ENCODE measurements at regions not wholly inside any gene's neighbourhood (a gene's known extent, or its start where the extent isn't known, plus 50 kb on each side); places are given as distances from the start of the nearest gene placed in this dataset.

- no peaks in the 10 kb centered on the region for H3K36me3 ChIP-seq
- no peaks in the 10 kb centered on the region for H3K4me1 ChIP-seq (ENCODE audit: control insufficient read depth in 1 of 2, low read depth in 2 of 2)
- TF ChIP-seq CTCF (IDR thresholded peaks at IDR 0.05): no peak
- ATAC-seq (ENCODE audit: insufficient number of reproducible peaks, low FRiP score, low read depth) (no peak), DNase-seq (ENCODE audit: low spot score) (no peak)
- H3K27me3 ChIP-seq (replicated peaks; ENCODE audit: insufficient read depth): no peaks in the 10 kb centered on the region
- H3K27ac ChIP-seq: no peak overlapping the region
- H3K9me3 ChIP-seq: no peaks in the 10 kb centered on the region
- no peak overlapping the region for H3K4me3 ChIP-seq
Observed at GRCh38 chr2:116098049-116098448, 1655.6 kb downstream of the DPP10 start.

- Histone ChIP-seq H3K9me3 (no peaks in the 10 kb centered on the region), H3K27me3 (replicated peaks; ENCODE audit: insufficient read depth) (no peaks in the 10 kb centered on the region), H3K4me3 (no peak overlapping the region), H3K36me3 (no peaks in the 10 kb centered on the region), H3K4me1 (ENCODE audit: control insufficient read depth in 1 of 2, low read depth in 2 of 2) (no peaks in the 10 kb centered on the region), H3K27ac (no peak overlapping the region)
- no peak for TF ChIP-seq CTCF (IDR thresholded peaks at IDR 0.05)
- DNase-seq (ENCODE audit: low spot score): no peak
- ATAC-seq (ENCODE audit: insufficient number of reproducible peaks, low FRiP score, low read depth): no peak
Observed at GRCh38 chr2:116109471-116109870, 1667.0 kb downstream of the DPP10 start.

- Histone ChIP-seq H3K4me3 (no peak overlapping the region), H3K9me3 (no peaks in the 10 kb centered on the region), H3K27ac (no peak overlapping the region), H3K4me1 (ENCODE audit: control insufficient read depth in 1 of 2, low read depth in 2 of 2) (no peaks in the 10 kb centered on the region), H3K27me3 (replicated peaks; ENCODE audit: insufficient read depth) (no peaks in the 10 kb centered on the region), H3K36me3 (no peaks in the 10 kb centered on the region)
- DNase-seq (ENCODE audit: low spot score) (no peak), ATAC-seq (ENCODE audit: insufficient number of reproducible peaks, low FRiP score, low read depth) (no peak)
- no peak for TF ChIP-seq CTCF (IDR thresholded peaks at IDR 0.05)
Observed at GRCh38 chr2:116117845-116118244, 1675.4 kb downstream of the DPP10 start.

- H3K36me3 ChIP-seq: no peaks in the 10 kb centered on the region
- no peak overlapping the region for H3K4me3 ChIP-seq
- ATAC-seq (ENCODE audit: insufficient number of reproducible peaks, low FRiP score, low read depth) (no peak), DNase-seq (ENCODE audit: low spot score) (no peak)
- no peaks in the 10 kb centered on the region for H3K4me1 ChIP-seq (ENCODE audit: control insufficient read depth in 1 of 2, low read depth in 2 of 2)
- no peaks in the 10 kb centered on the region for H3K27me3 ChIP-seq (replicated peaks; ENCODE audit: insufficient read depth)
- H3K27ac ChIP-seq: no peak overlapping the region
- TF ChIP-seq CTCF (IDR thresholded peaks at IDR 0.05): no peak
- no peaks in the 10 kb centered on the region for H3K9me3 ChIP-seq
Observed at GRCh38 chr2:116132833-116133232, 1681.7 kb upstream of the DDX18 start.

GRCh38 chr2:116133381-116133942, 1681.0 kb upstream of the DDX18 start:
- Histone ChIP-seq H3K27ac (no peak overlapping the region), H3K9me3 (no peaks in the 10 kb centered on the region), H3K4me3 (no peak overlapping the region), H3K27me3 (replicated peaks; ENCODE audit: insufficient read depth) (no peaks in the 10 kb centered on the region), H3K36me3 (no peaks in the 10 kb centered on the region), H3K4me1 (ENCODE audit: control insufficient read depth in 1 of 2, low read depth in 2 of 2) (no peaks in the 10 kb centered on the region)
- ATAC-seq (ENCODE audit: insufficient number of reproducible peaks, low FRiP score, low read depth) (no peak), DNase-seq (ENCODE audit: low spot score) (no peak)
- TF ChIP-seq CTCF (IDR thresholded peaks at IDR 0.05): no peak

All from thoracic aorta (tissue), 2 donors.